Motor neuron (in vitro differentiated cells): ENCODE measurements at regions not wholly inside any gene's neighbourhood (a gene's known extent, or its start where the extent isn't known, plus 50 kb on each side); places are given as distances from the start of the nearest gene placed in this dataset.
"Not testable (repeated sequence)": the region's sequence is repeated elsewhere in the genome, so short reads cannot be mapped to it uniquely, and the experiment has no call there.

Experiments
- ATAC-seq, 8 experiments: fragments of 200-7000 bp; cut with Tn5 transposase; replicated peaks in 6 of 8; 2 replicates each; pipeline ENCODE4 v1.8.0; 2021; ENCODE audit warnings: mild to moderate bottlenecking in 8 of 8, moderate library complexity in 8 of 8
- H3K27ac ChIP-seq, 2 donors: fragments of 250-450 bp; sonication (Bioruptor Pico); 2 replicates each; pipeline ENCODE4 v1.9.0; 2021; ENCODE audit warnings: antibody characterized with exemption in 2 of 2, mild to moderate bottlenecking in 2 of 2, moderate library complexity in 1 of 2
- H3K4me1 ChIP-seq, 2 donors: fragments of 250-450 bp; sonication (Bioruptor Pico); replicated peaks in 1 of 2; 2 replicates each; pipeline ENCODE4 v1.6.1; 2021; ENCODE audit warnings: antibody characterized with exemption in 2 of 2, mild to moderate bottlenecking in 2 of 2, moderate library complexity in 1 of 2
- H3K4me3 ChIP-seq, 5 donors: fragments of 250-450 bp; sonication (Bioruptor Pico); 2 replicates each; pipeline ENCODE4 v1.9.0; 2021; ENCODE audit warnings: antibody characterized with exemption in 5 of 5, mild to moderate bottlenecking in 5 of 5, moderate library complexity in 4 of 5
- WGBS, 10 experiments: fragments of 450-650 bp; shearing (Covaris generic); methylation state at CpG; one replicate each; pipeline ENCODE4 v1.0.0; 2022; 5-methylcytosine and 5-hydroxymethylcytosine counted together
- in situ Hi-C, 9 experiments: fragments of 400-800 bp; cut with MboI; loops; one replicate each; pipeline ENCODE4 v1.15.0; 2021; ENCODE audit warnings: low sequenced_read_pairs in 9 of 9, low pct_unique_long_range_greater_than_20kb in 2 of 9; ENCODE audit not compliant: unreplicated experiment in 9 of 9

- Histone ChIP-seq H3K27ac (no peak overlapping the region), H3K4me1 (peaks cover 15 to 34% of the 10 kb centered on the region in 2 donors), H3K4me3 (no peak overlapping the region)
- in situ Hi-C loops: no loop called here
- peak in 5 of 8 experiments; percentile 55 to 75 (median 63) for ATAC-seq
- 6 to 77% (median 50%) methylated on average over 1 to 6 of the region's 6 CpGs; no CpG with 5 or more reads in 1 of the 10 experiments for WGBS, 10 experiments
Observed at GRCh38 chr5:167839065-167839464, 452.4 kb upstream of the WWC1 start.

GRCh38 chr5:167840527-167841130, 450.8 kb upstream of the WWC1 start:
- Histone ChIP-seq H3K4me1 (peaks cover 15 to 49% of the 10 kb centered on the region in 2 donors), H3K27ac (peak overlapping the region in 1 of 2 donors; percentile 6), H3K4me3 (no peak overlapping the region)
- in situ Hi-C loops: no loop called here
- 0 to 52% (median 29%) methylated on average over 1 to 7 of the region's 8 CpGs for WGBS, 10 experiments
- peak in 5 of 8 experiments; percentile 58 to 82 (median 79) for ATAC-seq

GRCh38 chr5:167843881-167844572, 447.4 kb upstream of the WWC1 start:
- Histone ChIP-seq H3K4me3 (no peak overlapping the region), H3K27ac (no peak overlapping the region), H3K4me1 (peaks cover 15 to 50% of the 10 kb centered on the region in 2 donors)
- WGBS, 10 experiments: 4 to 100% (median 76%) methylated on average over 1 to 4 of the region's 4 CpGs; no CpG with 5 or more reads in 2 of the 10 experiments
- in situ Hi-C loops: no loop called here
- no peak for ATAC-seq

GRCh38 chr5:167845952-167846351, 445.5 kb upstream of the WWC1 start:
- WGBS, 10 experiments: 40 to 100% (median 73%) methylated on average over 1 to 2 of the region's 2 CpGs; no CpG with 5 or more reads in 2 of the 10 experiments
- in situ Hi-C loops: no loop called here
- H3K27ac ChIP-seq: no peak overlapping the region
- peaks cover 5 to 35% of the 10 kb centered on the region in 2 donors for H3K4me1 ChIP-seq
- H3K4me3 ChIP-seq: no peak overlapping the region
- ATAC-seq: no peak

GRCh38 chr5:167849874-167850273, 441.6 kb upstream of the WWC1 start:
- H3K27ac ChIP-seq: no peak overlapping the region
- H3K4me3 ChIP-seq: no peak overlapping the region
- peaks cover 0 to 9% of the 10 kb centered on the region in 2 donors for H3K4me1 ChIP-seq
- 26 to 100% (median 83%) methylated on average over 1 to 3 of the region's 4 CpGs; no CpG with 5 or more reads in 1 of the 10 experiments for WGBS, 10 experiments
- ATAC-seq: no peak
- in situ Hi-C loops: no loop called here

GRCh38 chr5:167850911-167851310, 440.5 kb upstream of the WWC1 start:
- WGBS, 10 experiments: 20 to 100% (median 59%) methylated on average over 1 to 2 of the region's 2 CpGs; no CpG with 5 or more reads in 2 of the 10 experiments
- Histone ChIP-seq H3K27ac (no peak overlapping the region), H3K4me1 (no peaks in the 10 kb centered on the region), H3K4me3 (no peak overlapping the region)
- ATAC-seq: no peak
- in situ Hi-C loops: no loop called here

GRCh38 chr5:167851416-167851815, 440.0 kb upstream of the WWC1 start:
- in situ Hi-C loops: no loop called here
- WGBS, 10 experiments: 0 to 92% (median 77%) methylated on average over 1 to 5 of the region's 5 CpGs; no CpG with 5 or more reads in 1 of the 10 experiments
- H3K4me1 ChIP-seq: no peaks in the 10 kb centered on the region
- no peak overlapping the region for H3K27ac ChIP-seq
- ATAC-seq: no peak
- H3K4me3 ChIP-seq: no peak overlapping the region

GRCh38 chr5:167852515-167852914, 438.9 kb upstream of the WWC1 start:
- 45 to 97% (median 80%) methylated on average over 2 to 5 of the region's 5 CpGs for whole genome bisulfite sequencing, 10 experiments
- no peak for ATAC-seq
- Histone ChIP-seq H3K4me1 (peaks cover 0 to 4% of the 10 kb centered on the region in 2 donors), H3K4me3 (no peak overlapping the region), H3K27ac (no peak overlapping the region)
- in situ Hi-C loops: no loop called here

- 0 to 100% (median 90%) methylated on average over 2 to 4 of the region's 4 CpGs; no CpG with 5 or more reads in 1 of the 10 experiments for WGBS, 10 experiments
- no peak overlapping the region for H3K27ac ChIP-seq
- ATAC-seq: peak in 1 of 8 experiments; percentile 33
- no peak overlapping the region for H3K4me3 ChIP-seq
- peaks cover 0 to 4% of the 10 kb centered on the region in 2 donors for H3K4me1 ChIP-seq
- in situ Hi-C loops: no loop called here
Observed at GRCh38 chr5:167853421-167853820, 438.0 kb upstream of the WWC1 start.

- H3K4me3 ChIP-seq: no peak overlapping the region
Observed at GRCh38 chr5:167855818-167856217, 435.6 kb upstream of the WWC1 start.

GRCh38 chr5:167857321-167857720, 434.1 kb upstream of the WWC1 start:
- Histone ChIP-seq H3K4me1 (peaks cover 0 to 14% of the 10 kb centered on the region in 2 donors), H3K27ac (no peak overlapping the region), H3K4me3 (no peak overlapping the region)
- WGBS, 10 experiments: 0 to 100% (median 73%) methylated on average over 1 to 3 of the region's 3 CpGs; no CpG with 5 or more reads in 2 of the 10 experiments
- no peak for ATAC-seq
- in situ Hi-C loops: no loop called here

More at GRCh38 chr5:167855818-167856217, 435.6 kb upstream of the WWC1 start:
- H3K27ac ChIP-seq: no peak overlapping the region
- ATAC-seq: no peak
- WGBS, 10 experiments: 20 to 100% (median 83%) methylated on average over 1 to 2 of the region's 3 CpGs; no CpG with 5 or more reads in 5 of the 10 experiments
- H3K4me1 ChIP-seq: peaks cover 0 to 4% of the 10 kb centered on the region in 2 donors
- in situ Hi-C loops: no loop called here

GRCh38 chr5:167858186-167858855, 433.1 kb upstream of the WWC1 start:
- peaks cover 0 to 17% of the 10 kb centered on the region in 2 donors for H3K4me1 ChIP-seq
- 40 to 90% methylated on average over 1 to 2 of the region's 50 CpGs; no CpG with 5 or more reads in 8 of the 10 experiments for WGBS, 10 experiments
- in situ Hi-C loops, H3K27ac ChIP-seq, H3K4me3 ChIP-seq, ATAC-seq: not testable (repeated sequence)
